ENCODE measurements at regions not wholly inside any gene's neighbourhood (a gene's known extent, or its start where the extent isn't known, plus 50 kb on each side); places are given as distances from the start of the nearest gene placed in this dataset.
A peak's percentile ranks its signal among the peaks of the same experiment; 100 is the strongest.
"Not testable (repeated sequence)": the region's sequence is repeated elsewhere in the genome, so short reads cannot be mapped to it uniquely, and the experiment has no call there.

- DNase-seq: no peak
Observed at GRCh38 chr4:112708772-112709171, 71.8 kb downstream of the LARP7 start.

- no peak for DNase-seq
Observed at GRCh38 chr4:112714922-112715901, 78.3 kb downstream of the LARP7 start.

- DNase-seq: no peak
Observed at GRCh38 chr4:112717856-112718255, 80.9 kb downstream of the LARP7 start.

DNA sequence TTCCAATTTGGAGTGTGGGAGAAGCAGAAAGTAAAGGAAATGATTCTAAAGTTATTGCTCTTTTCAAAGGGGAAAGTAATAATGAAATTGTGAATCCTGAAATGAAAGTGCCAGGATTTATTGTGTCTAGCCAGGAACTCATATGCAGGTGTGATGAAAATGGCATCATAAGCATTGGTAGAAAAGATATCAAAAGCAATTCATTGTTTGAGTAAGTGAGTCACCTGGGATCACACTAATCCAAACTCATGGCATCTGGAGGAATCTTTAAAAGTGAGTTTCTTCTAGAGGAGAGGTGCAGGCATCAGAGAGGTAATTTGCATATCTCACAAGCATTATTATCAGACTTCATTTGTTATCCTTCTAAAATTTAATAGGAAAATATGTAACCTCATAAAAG lies 84.7 kb downstream of the LARP7 start:
- DNase-seq: no peak

GRCh38 chr4:112726041-112726440 lies 89.1 kb downstream of the LARP7 start:
- peak; percentile 13 for DNase-seq

GRCh38 chr4:112727728-112728127 lies 90.8 kb downstream of the LARP7 start:
- not testable (repeated sequence) for DNase-seq

GRCh38 chr4:112731715-112732114 lies 94.8 kb downstream of the LARP7 start:
- DNase-seq: no peak

GRCh38 chr4:112732142-112732541 lies 95.2 kb downstream of the LARP7 start:
- DNase-seq: no peak

GRCh38 chr4:112735474-112735951 lies 98.6 kb downstream of the LARP7 start:
- no peak for DNase-seq

DNA sequence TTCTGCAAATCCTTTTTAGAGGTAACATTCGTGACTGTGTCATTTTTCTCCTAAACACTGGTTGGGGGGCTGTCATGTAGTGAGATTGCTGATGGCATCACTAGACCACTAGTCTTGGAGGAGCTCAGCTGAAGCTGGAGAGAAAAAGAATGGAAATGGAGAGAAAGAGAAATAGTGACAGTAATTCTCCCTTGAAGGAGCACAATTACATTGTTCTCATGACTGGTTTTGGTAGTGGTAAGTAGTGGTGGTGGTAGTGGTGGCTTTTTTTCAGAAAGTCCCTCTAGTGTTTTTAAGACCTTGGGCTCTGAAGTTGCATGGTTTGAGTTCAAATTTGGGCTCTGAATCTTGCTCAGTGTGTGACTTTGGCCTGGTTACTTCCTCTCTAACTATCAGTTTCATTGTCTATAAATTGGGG lies 99.8 kb downstream of the LARP7 start:
- DNase-seq: no peak

GRCh38 chr4:112739442-112739841 lies 102.5 kb downstream of the LARP7 start:
- no peak for DNase-seq

GRCh38 chr4:112747036-112747435 lies 110.1 kb downstream of the LARP7 start:
- no peak for DNase-seq

DNA sequence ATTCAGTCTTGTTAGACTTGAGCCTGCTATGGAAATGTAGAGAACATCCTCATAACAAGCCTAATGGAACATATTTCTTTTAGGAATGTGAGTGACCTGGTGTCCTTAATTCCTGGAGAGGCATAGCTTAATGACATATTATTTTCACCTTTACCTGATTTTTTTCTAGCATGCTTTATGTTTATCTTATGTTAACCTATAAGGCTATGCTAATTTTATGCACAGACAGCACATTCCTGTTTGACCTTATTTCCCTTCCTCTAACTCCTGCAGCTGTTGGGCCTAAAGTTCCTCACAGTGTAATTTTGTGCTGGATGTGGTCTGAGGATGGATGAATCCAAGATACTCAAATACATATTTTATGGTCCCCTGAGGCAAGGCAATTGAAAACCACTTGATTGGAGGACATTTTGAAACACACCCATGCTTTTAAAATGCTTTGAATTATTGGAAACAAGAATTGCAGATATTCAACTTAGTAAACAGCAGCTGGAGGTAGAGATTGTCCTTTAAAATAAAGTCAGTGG lies 111.5 kb downstream of the LARP7 start:
- no peak for DNase-seq

GRCh38 chr4:112750749-112751148 lies 113.8 kb downstream of the LARP7 start:
- not testable (repeated sequence) for DNase-seq

DNA sequence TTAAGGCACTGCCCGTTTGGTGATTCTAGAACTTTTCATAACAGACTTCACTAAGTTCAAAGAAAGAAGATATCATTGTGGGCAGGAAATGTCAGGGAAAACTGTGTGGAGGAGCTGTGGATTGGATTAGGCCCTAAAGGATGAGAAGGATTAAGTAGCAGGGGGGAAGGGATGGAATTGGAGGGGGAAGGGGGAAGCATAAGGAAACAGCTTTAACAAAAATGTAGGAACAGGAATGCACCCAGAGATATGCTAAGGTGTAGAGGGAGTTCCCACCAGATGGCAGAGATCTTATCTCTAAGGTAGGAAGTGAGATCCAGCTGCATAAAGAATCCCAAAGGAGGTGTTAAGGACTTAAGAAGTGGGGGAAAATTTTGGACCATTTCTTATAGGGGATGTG lies 114.5 kb downstream of the LARP7 start:
- no peak for DNase-seq

DNA sequence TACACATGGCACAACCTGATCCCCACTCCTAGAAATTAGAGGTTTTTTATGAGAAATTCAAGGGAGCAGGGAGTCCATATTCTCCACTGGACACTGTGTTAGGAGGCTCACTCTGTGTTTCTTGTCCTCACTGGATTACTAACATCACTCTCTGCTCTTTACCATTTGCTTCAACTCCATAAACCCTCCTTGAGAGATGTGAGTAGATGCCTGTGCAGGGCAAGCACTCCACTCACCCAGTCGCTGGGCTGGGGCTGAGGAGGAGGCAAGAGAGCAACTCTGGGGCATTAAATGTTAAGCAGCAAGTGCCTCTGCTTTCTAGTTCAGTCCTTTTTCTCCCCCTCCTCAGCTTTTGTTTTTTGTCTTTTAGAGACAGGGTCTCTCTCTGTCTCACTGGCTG lies 115.1 kb downstream of the LARP7 start:
- no peak for DNase-seq

DNA sequence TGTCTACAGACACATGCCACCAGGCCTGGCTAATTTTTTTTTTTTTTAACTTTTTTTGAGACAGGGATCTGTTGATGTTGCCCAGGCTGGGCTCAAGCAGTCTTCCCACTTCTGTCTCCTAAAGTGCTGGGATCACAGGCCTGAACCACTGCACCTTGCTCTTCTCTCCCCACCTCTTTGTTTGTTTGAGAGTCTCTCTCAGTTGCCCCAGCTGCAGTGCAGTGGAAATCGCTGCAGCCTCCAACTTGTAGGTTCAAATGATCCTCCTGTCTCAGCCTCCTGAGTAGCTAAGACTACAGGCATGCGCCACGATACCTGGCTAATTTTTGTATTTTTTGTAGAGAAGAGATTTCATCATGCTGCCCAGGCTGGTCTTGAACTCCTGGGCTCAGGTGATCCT lies 115.6 kb downstream of the LARP7 start:
- no peak for DNase-seq

DNA sequence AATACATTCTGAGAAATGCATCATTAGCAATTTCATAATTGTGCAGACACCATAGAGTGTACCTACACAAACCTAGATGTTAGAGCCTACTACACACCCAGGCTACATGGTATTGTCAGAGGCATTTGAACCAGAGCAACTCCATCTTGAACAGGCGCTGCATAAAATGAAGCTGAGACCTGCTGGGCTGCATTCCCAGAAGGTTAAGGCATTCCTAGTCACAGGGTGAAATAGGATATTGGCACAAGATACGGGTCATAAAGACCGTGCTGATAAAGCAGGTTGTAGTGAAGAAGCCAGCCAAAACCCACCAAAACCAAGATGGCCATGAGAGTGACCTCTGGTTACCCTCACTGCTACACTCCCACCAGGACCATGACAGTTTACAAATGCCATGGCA lies 116.4 kb downstream of the LARP7 start:
- DNase-seq: no peak

DNA sequence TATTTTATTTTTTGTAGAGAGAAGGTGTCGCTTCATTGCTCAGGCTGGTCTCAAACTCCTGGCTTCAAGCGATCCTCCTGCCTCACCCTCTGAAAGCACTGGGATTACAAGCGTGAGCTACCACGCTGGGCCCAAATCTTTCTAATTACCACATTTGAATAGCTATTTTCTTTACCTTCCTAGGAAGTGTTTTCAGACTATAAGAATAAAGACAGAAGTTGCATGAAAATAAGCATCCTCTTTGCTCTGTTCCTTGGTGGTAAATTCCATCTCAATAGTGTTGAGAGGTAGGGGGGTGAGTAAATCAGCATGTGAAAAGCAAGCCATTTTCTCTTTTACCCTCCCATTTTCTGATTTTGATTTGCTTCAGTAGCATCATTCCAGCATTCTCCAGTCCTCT lies 122.4 kb downstream of the LARP7 start:
- no peak for DNase-seq

GRCh38 chr4:112765317-112765974 lies 128.5 kb downstream of the LARP7 start:
- no peak for DNase-seq

DNA sequence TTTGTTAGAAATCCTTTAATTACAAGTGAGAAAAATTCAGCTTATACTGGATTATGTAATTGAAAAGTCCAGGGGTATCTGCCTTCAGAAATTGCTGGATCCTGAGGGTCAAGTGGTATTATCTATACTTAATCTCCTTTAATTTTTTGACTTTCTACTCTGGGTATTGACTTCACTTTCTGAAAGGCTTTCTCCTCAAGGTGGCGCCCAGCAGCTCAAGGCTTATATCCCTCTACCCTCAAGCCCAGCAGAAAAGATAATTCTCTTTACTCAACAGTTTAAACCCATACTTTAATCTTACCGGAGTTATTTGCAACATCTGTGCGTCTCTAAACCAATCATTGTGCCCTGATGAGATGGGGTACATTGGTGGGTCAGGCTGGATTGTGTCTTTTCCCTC lies 129.5 kb downstream of the LARP7 start:
- no peak for DNase-seq

DNA sequence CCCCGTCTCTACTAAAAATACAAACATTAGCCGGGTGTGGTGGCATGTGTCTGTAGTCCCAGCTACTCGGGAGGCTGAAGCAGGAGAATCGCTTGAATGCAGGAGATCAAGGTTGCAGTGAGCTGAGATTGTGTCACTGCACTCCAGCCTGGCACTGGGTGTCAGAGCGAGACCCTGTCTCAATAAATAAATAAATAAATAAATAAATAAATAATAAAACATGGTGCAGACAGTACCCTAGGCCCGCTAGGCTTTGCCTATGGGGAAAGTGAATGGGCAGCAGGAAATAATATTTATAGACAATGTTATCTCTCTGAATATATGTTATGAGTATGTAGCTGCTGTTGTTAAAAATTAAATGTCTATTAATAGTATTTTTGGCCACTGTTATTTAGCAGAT lies 130.4 kb downstream of the LARP7 start:
- DNase-seq: no peak

DNA sequence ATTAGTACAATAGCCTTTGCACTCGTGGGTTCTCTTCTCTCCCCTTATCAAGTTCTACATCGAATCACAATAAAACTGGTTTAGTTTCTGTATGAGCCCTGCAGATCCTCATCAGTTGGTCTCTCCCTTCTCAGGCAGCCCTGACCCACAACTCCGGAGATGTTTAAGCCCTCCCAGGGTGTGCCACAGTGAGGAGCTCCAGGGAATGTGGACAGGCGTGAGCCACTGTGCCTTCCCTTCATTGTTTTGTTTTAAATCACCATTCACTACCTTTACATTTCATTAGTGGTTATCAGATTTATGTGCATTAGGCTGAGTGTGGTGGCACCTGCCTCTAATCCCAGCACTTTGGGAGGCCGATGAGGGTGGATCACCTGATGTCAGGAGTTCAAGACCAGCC lies 133.2 kb downstream of the LARP7 start:
- no peak for DNase-seq

DNA sequence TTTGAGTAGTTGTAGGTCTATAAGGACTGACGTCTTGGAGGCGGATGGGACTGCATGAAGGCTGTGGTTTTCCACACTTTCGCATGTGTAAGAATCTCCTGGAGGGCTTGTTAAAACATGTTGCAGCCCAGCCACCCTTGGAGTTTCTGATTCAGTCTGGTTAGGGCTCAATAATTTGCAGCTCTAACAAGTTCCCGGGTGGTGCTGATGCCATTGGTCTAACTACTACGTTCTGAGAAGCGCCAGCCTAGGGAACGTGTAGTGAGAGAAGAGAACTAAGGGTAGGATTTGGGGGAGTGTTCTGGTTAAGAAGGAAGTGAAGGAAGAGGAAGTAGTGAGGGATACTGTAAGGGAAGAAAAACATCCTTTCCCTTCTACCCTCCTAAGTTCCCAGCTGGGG lies 138.9 kb downstream of the LARP7 start:
- DNase-seq: no peak
